ENCODE measurements at regions not wholly inside any gene's neighbourhood (a gene's known extent, or its start where the extent isn't known, plus 50 kb on each side); places are given as distances from the start of the nearest gene placed in this dataset.

DNA sequence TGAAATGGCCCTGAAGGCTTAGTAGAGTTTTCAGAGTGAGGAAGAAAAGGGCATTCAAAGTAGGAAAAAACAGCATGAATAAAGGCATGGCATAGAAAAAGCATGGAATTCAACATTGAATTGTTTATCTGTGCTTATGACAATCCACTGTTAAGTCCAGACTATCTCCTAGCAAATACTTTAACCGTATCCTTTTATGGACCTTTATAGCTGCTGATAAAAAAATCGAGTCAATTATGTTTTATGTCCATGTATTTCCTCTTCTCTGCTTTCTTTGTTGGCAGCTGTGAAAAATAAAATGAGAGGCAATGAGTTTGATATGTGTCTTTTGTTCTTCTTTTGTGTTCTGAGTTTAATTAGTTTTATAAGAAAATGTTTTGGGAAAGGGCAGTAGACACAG is 70.4 kb downstream of the TDRD15 start:
- TF ChIP-seq, protein P1, sequence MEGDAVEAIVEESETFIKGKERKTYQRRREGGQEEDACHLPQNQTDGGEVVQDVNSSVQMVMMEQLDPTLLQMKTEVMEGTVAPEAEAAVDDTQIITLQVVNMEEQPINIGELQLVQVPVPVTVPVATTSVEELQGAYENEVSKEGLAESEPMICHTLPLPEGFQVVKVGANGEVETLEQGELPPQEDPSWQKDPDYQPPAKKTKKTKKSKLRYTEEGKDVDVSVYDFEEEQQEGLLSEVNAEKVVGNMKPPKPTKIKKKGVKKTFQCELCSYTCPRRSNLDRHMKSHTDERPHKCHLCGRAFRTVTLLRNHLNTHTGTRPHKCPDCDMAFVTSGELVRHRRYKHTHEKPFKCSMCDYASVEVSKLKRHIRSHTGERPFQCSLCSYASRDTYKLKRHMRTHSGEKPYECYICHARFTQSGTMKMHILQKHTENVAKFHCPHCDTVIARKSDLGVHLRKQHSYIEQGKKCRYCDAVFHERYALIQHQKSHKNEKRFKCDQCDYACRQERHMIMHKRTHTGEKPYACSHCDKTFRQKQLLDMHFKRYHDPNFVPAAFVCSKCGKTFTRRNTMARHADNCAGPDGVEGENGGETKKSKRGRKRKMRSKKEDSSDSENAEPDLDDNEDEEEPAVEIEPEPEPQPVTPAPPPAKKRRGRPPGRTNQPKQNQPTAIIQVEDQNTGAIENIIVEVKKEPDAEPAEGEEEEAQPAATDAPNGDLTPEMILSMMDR (IDR thresholded peaks at IDR 0.05; ENCODE audit: borderline replicate concordance, extremely low read depth, low read length, poor library complexity, severe bottlenecking), result no peak
- TF ChIP-seq EZH2 (IDR thresholded peaks at IDR 0.05; ENCODE audit: borderline replicate concordance, low read depth, low read length, severe bottlenecking), result no peak

All from DND-41 (cell line).